ENCODE measurements at regions not wholly inside any gene's neighbourhood (a gene's known extent, or its start where the extent isn't known, plus 50 kb on each side); places are given as distances from the start of the nearest gene placed in this dataset.

GRCh38 chr10:117424883-117425649, 49.8 kb upstream of the PDZD8 start:
- H3K27ac ChIP-seq: no peak overlapping the region
- no peak overlapping the region for H3K4me3 ChIP-seq
- DNase-seq: no peak
- no peaks in the 10 kb centered on the region for H3K36me3 ChIP-seq
- no peak for ATAC-seq
- TF ChIP-seq CTCF (IDR thresholded peaks at IDR 0.05): no peak
- no peaks in the 10 kb centered on the region for H3K9me3 ChIP-seq
- H3K27me3 ChIP-seq: no peaks in the 10 kb centered on the region
- H3K4me1 ChIP-seq: no peaks in the 10 kb centered on the region
- intact Hi-C loops (cut with DNase I): no loop called here
